K562 (cell line): ENCODE measurements at regions not wholly inside any gene's neighbourhood (a gene's known extent, or its start where the extent isn't known, plus 50 kb on each side); places are given as distances from the start of the nearest gene placed in this dataset.

Experiments used
- ARID4B ChIP-seq: sonication (generic); formaldehyde crosslinking; IDR thresholded peaks from 2 replicates; pipeline ENCODE4 v1.8.0; 2022; ENCODE audit warnings: mild to moderate bottlenecking, missing genetic modification reagents
- CTCF ChIP-seq, 3 experiments: IDR thresholded peaks in 2 of 3; conservative IDR thresholded peaks in 1 of 3; 2 replicates each; pipeline ENCODE4 v1.5.1; 2011 to 2012; ENCODE audit warnings: low read length in 3 of 3, mild to moderate bottlenecking in 3 of 3, control low read depth in 2 of 3, improper control_type of control experiment in 1 of 3, inconsistent platforms in 1 of 3, low read depth in 1 of 3, mixed read lengths in 1 of 3, moderate library complexity in 1 of 3; ENCODE audit not compliant: insufficient read depth in 2 of 3
- HNRNPL ChIP-seq: fragments of 200-400 bp; formaldehyde crosslinking; IDR thresholded peaks from 2 replicates; pipeline ENCODE4 v1.6.1; 2017; ENCODE audit warnings: low read depth, mild to moderate bottlenecking, low read length
- HNRNPLL ChIP-seq: fragments of 200-400 bp; formaldehyde crosslinking; IDR thresholded peaks from 2 replicates; pipeline ENCODE4 v1.6.1; 2017; ENCODE audit warnings: low read length, low read depth, mild to moderate bottlenecking; ENCODE audit not compliant: poor library complexity, severe bottlenecking
- KDM5B ChIP-seq: fragments of 200-600 bp; sonication (generic); IDR thresholded peaks from 2 replicates; pipeline ENCODE4 v1.6.1; 2012; ENCODE audit warnings: low read depth, mild to moderate bottlenecking, moderate library complexity, low read length, control low read depth, inconsistent platforms; ENCODE audit not compliant: insufficient replicate concordance
- PTRF ChIP-seq: fragments of 450-650 bp; IDR thresholded peaks from 2 replicates; pipeline ENCODE4 v1.6.1; 2016; ENCODE audit warnings: mild to moderate bottlenecking, missing genetic modification characterization, missing compliant biosample characterization
- SMAD2 ChIP-seq: fragments of 150-350 bp; IDR thresholded peaks from 2 replicates; pipeline ENCODE4 v1.6.1; 2014; ENCODE audit warnings: low read depth, mild to moderate bottlenecking, low read length
- TEAD1 ChIP-seq, 2 experiments: fragments of 450-650 bp in 1 of 2; sonication (generic) in 1 of 2; formaldehyde crosslinking; IDR thresholded peaks; 2 replicates each; pipeline versions ENCODE4 v1.4.0 to v1.8.0; 2020 to 2022; ENCODE audit warnings: mild to moderate bottlenecking in 2 of 2, missing genetic modification reagents in 1 of 2
- ZBTB12 ChIP-seq: fragments of 250-450 bp; sonication (Bioruptor Pico); IDR thresholded peaks from 2 replicates; pipeline ENCODE4 v1.4.0; 2020
- ZNF263 ChIP-seq: sonication (generic); formaldehyde crosslinking; IDR thresholded peaks from 2 replicates; pipeline ENCODE4 v1.8.0; 2022; ENCODE audit warnings: mild to moderate bottlenecking, missing genetic modification reagents, borderline replicate concordance
- ZNF274 ChIP-seq: IDR thresholded peaks from 2 replicates; pipeline ENCODE4 v1.6.1; 2011; ENCODE audit warnings: low read depth, mild to moderate bottlenecking, low read length, moderate library complexity, borderline replicate concordance
- ZNF512 ChIP-seq: IDR thresholded peaks from 2 replicates; pipeline ENCODE4 v1.6.1; 2016; ENCODE audit warnings: missing genetic modification characterization, missing compliant biosample characterization
- ZNF76 ChIP-seq: fragments of 250-450 bp; sonication (Bioruptor Pico); IDR thresholded peaks from 2 replicates; pipeline ENCODE4 v1.4.0; 2020; ENCODE audit warnings: mild to moderate bottlenecking, moderate library complexity, borderline replicate concordance

- no peak for TF ChIP-seq ZNF512 (tag)
- no peak for TF ChIP-seq ZBTB12 (CRISPR knock-in tag)
- TF ChIP-seq HNRNPLL = no peak
- no peak for TF ChIP-seq ARID4B
- TF ChIP-seq ZNF76 (CRISPR knock-in tag) = no peak
- TF ChIP-seq TEAD1 (CRISPR knock-in tag; IDR thresholded peaks at IDR 0.05) = no peak
- no peak for TF ChIP-seq HNRNPL
- no peak for TF ChIP-seq ZNF263 (CRISPR knock-in tag)
- no peak for TF ChIP-seq PTRF (tag)
- no peak for TF ChIP-seq SMAD2
- no peak for TF ChIP-seq CTCF (IDR thresholded peaks at IDR 0.05 in 2 of 3, conservative IDR thresholded peaks at IDR 0.05 in 1 of 3; ENCODE audit: insufficient read depth in 2 of 3, low read depth in 1 of 3, low read length in 3 of 3)
- no peak for TF ChIP-seq ZNF274
- no peak for TF ChIP-seq KDM5B
These were observed 358.2 kb upstream of the MEF2C start for GRCh38 chr5:89241186-89241585.
